ENCODE measurements at regions not wholly inside any gene's neighbourhood (a gene's known extent, or its start where the extent isn't known, plus 50 kb on each side); places are given as distances from the start of the nearest gene placed in this dataset.
"Not testable (repeated sequence)": the region's sequence is repeated elsewhere in the genome, so short reads cannot be mapped to it uniquely, and the experiment has no call there.

GRCh38 chr20:5696011-5696559, 54.1 kb upstream of the SHLD1 start:
- DNase-seq = no peak

GRCh38 chr20:5691918-5692618, 58.1 kb upstream of the SHLD1 start:
- no peak for DNase-seq

- peak; percentile 68 for DNase-seq
Observed at GRCh38 chr20:5689463-5689862, 60.7 kb upstream of the SHLD1 start.

GRCh38 chr20:5688431-5688972, 61.7 kb upstream of the SHLD1 start:
- peak; percentile 95 for DNase-seq

- peak; percentile 89 for DNase-seq
Observed at GRCh38 chr20:5687884-5688283, 62.3 kb upstream of the SHLD1 start.

- peak; percentile 26 for DNase-seq
Observed at GRCh38 chr20:5686384-5687105, 63.7 kb upstream of the SHLD1 start.

GRCh38 chr20:5682556-5682955, 67.6 kb upstream of the SHLD1 start:
- DNase-seq = not testable (repeated sequence)

- no peak for DNase-seq
Observed at GRCh38 chr20:5680192-5680591, 69.4 kb upstream of the GPCPD1 start.

- DNase-seq = no peak
Observed at GRCh38 chr20:5678777-5679176, 68.0 kb upstream of the GPCPD1 start.

GRCh38 chr20:5677944-5678343, 67.1 kb upstream of the GPCPD1 start:
- DNase-seq = not testable (repeated sequence)

- no peak for DNase-seq
Observed at GRCh38 chr20:5677389-5677788, 66.6 kb upstream of the GPCPD1 start.

- peak; percentile 57 for DNase-seq
Observed at GRCh38 chr20:5675103-5676091, 64.6 kb upstream of the GPCPD1 start.

GRCh38 chr20:5674176-5674660, 63.4 kb upstream of the GPCPD1 start:
- DNase-seq = peak; percentile 78

- DNase-seq = no peak
Observed at GRCh38 chr20:5670874-5671273, 60.1 kb upstream of the GPCPD1 start.

GRCh38 chr20:5670036-5670536, 59.3 kb upstream of the GPCPD1 start:
- DNase-seq = no peak

GRCh38 chr20:5668529-5668868, 57.7 kb upstream of the GPCPD1 start:
- no peak for DNase-seq

- no peak for DNase-seq
Observed at GRCh38 chr20:5667705-5668528, 57.1 kb upstream of the GPCPD1 start.

GRCh38 chr20:5665417-5665816, 54.6 kb upstream of the GPCPD1 start:
- no peak for DNase-seq

GRCh38 chr20:5663396-5663795, 52.6 kb upstream of the GPCPD1 start:
- DNase-seq = no peak

- DNase-seq = peak; percentile 69
Observed at GRCh38 chr20:5662769-5663168, 52.0 kb upstream of the GPCPD1 start.

- DNase-seq = peak; percentile 50
Observed at GRCh38 chr20:5660756-5661155, 50.0 kb upstream of the GPCPD1 start.

All from suppressor macrophage treated with lipopolysaccharide for 4 hours (primary cell).